Activated naive CD4-positive, alpha-beta T cell treated with anti-CD3 and anti-CD28 coated beads for 36 hours (primary cell): ENCODE measurements at regions not wholly inside any gene's neighbourhood (a gene's known extent, or its start where the extent isn't known, plus 50 kb on each side); places are given as distances from the start of the nearest gene placed in this dataset.
"Not testable (repeated sequence)": the region's sequence is repeated elsewhere in the genome, so short reads cannot be mapped to it uniquely, and the experiment has no call there.

Source experiments
- CTCF ChIA-PET: fragments of 350-600 bp; sonication (Branson Sonifier 250); formaldehyde crosslinking; loops from one replicate; lab custom pipeline; 2021; ENCODE audit warnings: antibody characterized with exemption; lab: Charles Lee
- DNase-seq: peaks from one replicate; pipeline ENCODE4 v3.0.0-alpha.2; 2020
- H3K27ac Mint-ChIP-seq: one replicate; pipeline ENCODE4 v1.8.0; 2021; ENCODE audit warnings: mild to moderate bottlenecking, mixed read lengths
- H3K27me3 Mint-ChIP-seq: one replicate; pipeline ENCODE4 v1.8.0; 2021; ENCODE audit warnings: low read depth, mixed read lengths
- H3K36me3 Mint-ChIP-seq: one replicate; pipeline ENCODE4 v1.8.0; 2021; ENCODE audit warnings: low read depth, mixed read lengths
- H3K4me1 Mint-ChIP-seq: one replicate; pipeline ENCODE4 v1.8.0; 2021; ENCODE audit warnings: low read depth, mixed read lengths
- H3K4me3 Mint-ChIP-seq: one replicate; pipeline ENCODE4 v1.8.0; 2021; ENCODE audit warnings: mild to moderate bottlenecking, moderate library complexity, mixed read lengths
- H3K9me3 Mint-ChIP-seq: one replicate; pipeline ENCODE4 v1.8.0; 2021; ENCODE audit warnings: mixed read lengths
- intact Hi-C: fragments of 100-400 bp; cut with micrococcal nuclease; formaldehyde crosslinking; loops from one replicate; pipeline ENCODE4 v1.15.1; 2023

DNA sequence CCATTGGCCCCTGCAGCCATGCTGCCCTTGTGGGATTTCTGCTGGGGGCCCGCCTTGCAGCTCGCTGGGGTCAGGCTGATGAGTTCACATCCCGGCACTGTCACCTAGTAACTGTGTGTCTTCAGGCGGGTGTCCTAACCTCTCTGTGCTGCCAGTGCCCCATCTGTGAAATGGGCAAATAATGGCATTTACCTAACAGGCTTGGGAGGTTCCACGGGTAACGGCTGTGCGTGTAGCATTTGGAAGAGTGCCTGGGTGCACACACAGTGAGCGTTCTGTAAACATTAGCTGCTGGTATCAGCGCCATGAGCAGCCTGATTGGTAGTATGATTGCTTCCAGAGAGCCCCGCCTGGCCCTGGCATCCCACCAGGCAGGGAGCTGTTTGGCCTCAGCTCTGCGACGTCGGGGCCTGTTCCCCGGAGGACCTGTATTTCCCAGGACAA lies 167.3 kb upstream of the GSE1 start:
- intact Hi-C loops: no loop called here
- no peak overlapping the region for H3K27ac Mint-ChIP-seq
- no peak for DNase-seq
- H3K36me3 Mint-ChIP-seq: no peaks in the 10 kb centered on the region
- no peaks in the 10 kb centered on the region for H3K9me3 Mint-ChIP-seq
- no peak overlapping the region for H3K4me3 Mint-ChIP-seq
- CTCF ChIA-PET: interaction anchor here (1.4 to 3.3 kb wide), 2 partner anchors 17 to 170 kb away, joined by 5 to 14 read pairs; no protein-coding TSS in a partner anchor
- H3K4me1 Mint-ChIP-seq: peaks cover 25% of the 10 kb centered on the region
- H3K27me3 Mint-ChIP-seq: no peaks in the 10 kb centered on the region

DNA sequence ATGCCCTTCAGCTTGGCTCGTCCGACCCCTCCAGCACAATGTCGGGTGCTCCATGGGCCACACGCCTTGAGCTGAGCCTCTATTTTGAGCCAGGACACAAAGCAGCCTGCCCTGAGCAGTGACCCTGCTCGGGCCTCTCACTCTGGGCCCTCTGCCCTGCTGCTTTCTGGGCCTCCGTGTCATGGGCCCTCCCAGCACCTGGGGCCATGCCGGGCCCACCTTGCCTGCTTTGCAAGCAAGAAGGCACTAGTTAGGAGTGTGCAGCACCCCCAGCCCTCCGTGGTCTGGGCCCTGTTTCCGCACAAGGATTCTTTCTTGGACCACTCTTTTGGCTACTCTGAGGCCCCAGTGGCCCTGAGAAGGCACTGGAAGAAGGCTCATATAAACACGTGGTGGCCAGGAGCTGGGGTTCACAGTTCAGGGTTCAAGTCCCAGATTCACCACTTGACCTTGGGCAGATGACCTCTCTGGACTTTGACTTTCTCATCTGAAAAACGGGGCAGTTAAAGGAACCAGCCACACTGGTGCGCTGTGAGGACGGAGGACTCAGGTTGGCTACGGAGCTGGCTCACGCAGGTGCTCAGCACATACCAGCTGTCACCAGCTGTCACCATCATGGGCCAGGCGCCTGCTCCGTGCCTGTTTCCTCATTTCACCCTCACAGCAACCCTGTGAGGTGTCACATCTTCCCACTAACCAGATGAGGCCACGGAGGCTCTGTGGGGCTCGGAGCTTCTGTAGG lies 166.0 kb upstream of the GSE1 start:
- no peak overlapping the region for H3K27ac Mint-ChIP-seq
- no peaks in the 10 kb centered on the region for H3K27me3 Mint-ChIP-seq
- intact Hi-C loops: no loop called here
- no peaks in the 10 kb centered on the region for H3K36me3 Mint-ChIP-seq
- no peaks in the 10 kb centered on the region for H3K9me3 Mint-ChIP-seq
- peaks cover 34% of the 10 kb centered on the region for H3K4me1 Mint-ChIP-seq
- no peak overlapping the region for H3K4me3 Mint-ChIP-seq
- CTCF ChIA-PET: interaction anchor here (1.0 to 3.6 kb wide), 3 partner anchors 52 to 169 kb away, joined by 6 to 16 read pairs (median 14); no protein-coding TSS in a partner anchor
- DNase-seq: no peak

DNA sequence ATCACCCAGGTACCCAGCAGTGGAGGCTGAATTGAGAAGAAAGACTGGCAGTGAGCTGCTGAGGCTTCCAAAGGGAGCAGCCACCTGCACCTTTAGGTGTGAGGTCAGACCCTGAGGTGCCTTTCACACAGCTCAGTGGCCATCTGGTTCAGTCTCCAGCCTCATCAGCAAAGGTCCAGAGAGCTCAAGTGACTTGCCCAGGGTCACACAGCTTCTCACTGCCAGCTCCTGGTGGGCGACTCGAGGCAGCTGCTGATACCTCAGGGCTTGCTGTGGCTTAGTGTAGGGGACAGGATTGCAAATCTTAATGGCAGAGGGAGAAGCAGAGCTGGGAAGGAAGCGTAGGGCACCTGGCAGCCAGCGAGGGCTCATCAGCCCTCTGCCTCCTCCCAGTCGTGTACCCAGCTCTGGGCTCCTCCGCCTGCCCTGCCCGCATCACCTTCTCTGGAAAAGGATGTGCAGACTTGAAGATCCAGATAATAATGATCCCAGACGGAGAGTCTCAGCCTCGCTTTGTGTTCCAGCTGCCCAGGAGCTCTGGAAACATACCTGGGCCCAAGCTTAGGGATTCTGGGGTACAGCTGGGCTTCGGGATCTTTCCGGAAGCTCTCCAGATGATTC lies 165.3 kb upstream of the GSE1 start:
- CTCF ChIA-PET: interaction anchor here (1.0 to 3.6 kb wide), 4 partner anchors 26 to 168 kb away, joined by 4 to 16 read pairs (median 10); no protein-coding TSS in a partner anchor
- Mint-ChIP-seq H3K27me3 (no peaks in the 10 kb centered on the region), H3K4me3 (no peak overlapping the region), H3K27ac (no peak overlapping the region), H3K36me3 (no peaks in the 10 kb centered on the region), H3K9me3 (no peaks in the 10 kb centered on the region), H3K4me1 (peaks cover 35% of the 10 kb centered on the region)
- no peak for DNase-seq
- intact Hi-C loops: no loop called here

DNA sequence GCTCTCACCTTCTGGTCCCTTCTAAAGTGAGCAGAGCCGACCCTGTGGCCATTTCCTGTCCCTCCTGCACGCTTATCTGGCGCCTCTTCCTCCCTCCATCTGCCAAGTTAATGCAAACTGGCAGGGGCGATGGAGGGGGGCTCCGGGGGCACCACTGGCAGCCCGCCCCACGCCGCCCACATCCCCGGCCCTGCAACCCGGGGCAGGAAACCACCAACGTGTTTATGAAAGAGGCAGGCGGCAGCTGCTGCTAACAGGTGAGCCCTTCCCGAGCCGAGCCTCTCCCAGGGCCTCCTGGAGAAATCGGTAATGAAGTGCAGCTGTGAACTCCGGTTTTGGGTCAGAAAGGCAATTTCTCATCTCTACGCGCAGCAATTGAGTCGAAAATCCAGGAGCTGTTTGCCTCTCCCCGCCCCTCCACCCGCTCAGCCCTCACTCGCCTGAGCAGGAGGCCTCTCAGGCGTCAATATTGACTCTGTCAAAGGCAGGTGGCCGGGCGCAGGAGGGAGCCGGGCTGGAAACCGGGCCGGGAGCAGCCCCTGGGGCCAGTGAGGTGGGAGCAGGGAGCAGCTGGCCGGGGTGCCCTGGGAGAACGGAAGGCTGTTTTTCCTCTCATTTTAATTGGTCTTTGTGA lies 164.4 kb upstream of the GSE1 start:
- Mint-ChIP-seq H3K9me3 (no peaks in the 10 kb centered on the region), H3K4me1 (peaks cover 42% of the 10 kb centered on the region), H3K27me3 (no peaks in the 10 kb centered on the region), H3K4me3 (no peak overlapping the region), H3K36me3 (no peaks in the 10 kb centered on the region), H3K27ac (no peak overlapping the region)
- DNase-seq: peak; percentile 55
- intact Hi-C loops: no loop called here
- CTCF ChIA-PET: interaction anchor here (1.0 to 3.6 kb wide), 4 partner anchors 27 to 168 kb away, joined by 4 to 16 read pairs (median 10); no protein-coding TSS in a partner anchor

DNA sequence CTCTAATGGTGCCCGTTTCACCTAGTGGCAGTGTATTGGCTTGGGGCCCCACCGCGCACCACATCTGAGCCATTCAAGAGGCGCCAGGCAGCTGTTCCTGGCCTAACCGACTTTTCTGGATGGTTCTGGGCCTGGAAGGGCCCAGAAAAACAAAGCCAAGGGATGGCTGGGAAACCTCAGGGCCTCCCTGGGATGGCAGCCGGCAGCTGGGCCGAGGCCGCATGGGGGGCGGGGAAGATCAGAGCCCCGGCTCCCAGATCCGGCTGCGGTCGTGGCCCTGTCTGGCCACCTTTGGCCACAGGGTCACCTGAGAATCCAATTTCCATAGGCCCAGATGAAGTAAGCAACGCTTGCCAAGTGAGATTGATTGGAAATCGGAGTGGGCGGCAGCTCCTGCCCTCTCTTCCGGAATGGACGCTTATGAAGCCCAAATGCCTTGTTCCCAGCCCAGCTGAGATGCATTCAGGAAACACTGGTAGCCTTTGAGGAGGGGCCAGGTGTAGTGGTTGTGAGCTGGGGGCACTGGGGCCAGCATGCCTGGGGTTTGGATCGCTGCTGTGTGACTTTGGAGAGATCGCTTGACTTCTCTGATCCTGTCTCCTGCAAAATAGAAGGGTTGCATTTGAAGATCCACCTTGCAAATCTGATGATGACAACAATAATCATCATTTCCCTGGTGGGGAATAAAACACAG lies 163.8 kb upstream of the GSE1 start:
- Mint-ChIP-seq H3K27me3 (no peaks in the 10 kb centered on the region), H3K9me3 (no peaks in the 10 kb centered on the region), H3K4me1 (peaks cover 42% of the 10 kb centered on the region), H3K27ac (no peak overlapping the region), H3K4me3 (no peak overlapping the region), H3K36me3 (no peaks in the 10 kb centered on the region)
- peak; percentile 10 for DNase-seq
- CTCF ChIA-PET: interaction anchor here (1.9 to 3.6 kb wide), 2 partner anchors 161 to 166 kb away, joined by 6 to 16 read pairs; no protein-coding TSS in a partner anchor
- intact Hi-C loops: no loop called here

DNA sequence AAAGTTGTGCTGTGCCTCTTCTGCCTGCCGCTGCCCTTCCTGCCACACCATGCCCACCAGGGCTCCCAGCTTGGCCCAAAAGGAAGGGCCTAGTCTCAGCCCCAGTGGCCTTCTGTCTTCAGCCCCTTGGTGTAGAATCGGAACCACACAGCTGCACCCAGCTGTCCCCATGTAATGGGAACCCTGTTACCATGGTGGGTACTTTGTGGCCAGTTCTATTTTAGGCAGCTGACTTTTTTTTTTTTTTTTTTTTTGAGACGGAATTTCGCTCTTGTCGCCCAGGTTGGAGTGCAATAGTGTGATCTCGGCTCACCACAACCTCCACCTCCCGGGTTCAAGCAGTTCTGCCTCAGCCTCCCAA lies 163.3 kb upstream of the GSE1 start:
- Mint-ChIP-seq H3K27ac (no peak overlapping the region), H3K36me3 (no peaks in the 10 kb centered on the region), H3K9me3 (no peaks in the 10 kb centered on the region), H3K4me3 (no peak overlapping the region), H3K27me3 (no peaks in the 10 kb centered on the region), H3K4me1 (peaks cover 42% of the 10 kb centered on the region)
- no peak for DNase-seq
- intact Hi-C loops: no loop called here
- CTCF ChIA-PET: interaction anchor here (1.9 to 3.6 kb wide), 2 partner anchors 160 to 166 kb away, joined by 6 to 16 read pairs; no protein-coding TSS in a partner anchor

DNA sequence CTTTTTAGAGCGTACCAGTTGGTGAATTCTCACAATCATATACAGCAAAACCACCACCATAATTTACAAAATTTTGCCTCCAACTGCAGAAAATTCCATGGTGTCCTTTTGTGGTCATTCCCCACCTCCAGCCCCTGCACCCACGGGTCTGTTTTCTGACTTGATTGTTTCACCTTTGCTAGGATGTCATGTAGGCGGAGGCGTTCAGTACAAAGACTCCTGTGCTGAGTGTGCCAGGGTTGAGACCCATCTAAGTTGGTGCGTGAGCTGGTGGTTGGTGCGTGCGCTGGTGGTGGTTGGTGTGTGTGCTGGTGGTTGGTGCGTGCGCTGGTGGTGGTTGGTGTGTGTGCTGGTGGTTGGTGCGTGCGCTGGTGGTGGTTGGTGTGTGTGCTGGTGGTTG lies 162.0 kb upstream of the GSE1 start:
- H3K27me3 Mint-ChIP-seq, H3K9me3 Mint-ChIP-seq, DNase-seq, H3K27ac Mint-ChIP-seq, CTCF ChIA-PET, intact Hi-C loops, H3K36me3 Mint-ChIP-seq, H3K4me3 Mint-ChIP-seq: not testable (repeated sequence)
- peaks cover 40% of the 10 kb centered on the region for H3K4me1 Mint-ChIP-seq

DNA sequence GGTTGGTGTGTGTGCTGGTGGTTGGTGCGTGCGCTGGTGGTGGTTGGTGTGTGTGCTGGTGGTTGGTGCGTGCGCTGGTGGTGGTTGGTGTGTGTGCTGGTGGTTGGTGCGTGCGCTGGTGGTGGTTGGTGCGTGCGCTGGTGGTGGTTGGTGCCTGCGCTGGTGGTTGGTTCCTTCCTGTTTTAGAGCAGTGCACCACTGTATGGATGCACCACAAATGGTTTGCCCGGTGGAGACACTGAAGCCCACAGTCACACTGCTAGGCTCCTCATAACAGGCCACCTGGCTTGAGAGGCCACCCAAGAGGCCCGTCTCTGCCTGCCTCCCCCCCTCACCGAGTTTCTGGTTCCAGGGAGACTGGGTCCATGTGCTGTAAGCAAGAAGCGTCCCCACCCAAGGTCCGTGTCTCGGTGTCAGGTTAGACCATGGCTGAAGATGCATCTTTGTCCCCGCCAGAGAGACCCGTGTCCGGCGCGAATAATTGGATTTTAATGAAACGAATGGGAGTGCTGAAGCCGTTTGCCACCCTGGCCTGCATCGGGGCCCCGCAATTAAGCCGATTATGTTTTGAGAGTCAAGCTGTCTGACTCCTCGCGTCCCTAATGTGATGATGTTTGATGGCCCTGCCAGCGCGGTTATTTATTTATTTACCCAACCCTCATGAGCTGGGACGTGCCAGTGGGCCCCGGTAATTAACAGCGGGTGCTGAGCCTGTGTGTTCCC lies 161.3 kb upstream of the GSE1 start:
- no peak overlapping the region for H3K4me3 Mint-ChIP-seq
- DNase-seq: no peak
- H3K36me3 Mint-ChIP-seq: no peaks in the 10 kb centered on the region
- intact Hi-C loops: no loop called here
- no peaks in the 10 kb centered on the region for H3K9me3 Mint-ChIP-seq
- H3K27me3 Mint-ChIP-seq: no peaks in the 10 kb centered on the region
- H3K4me1 Mint-ChIP-seq: peaks cover 40% of the 10 kb centered on the region
- CTCF ChIA-PET: no interaction called here
- H3K27ac Mint-ChIP-seq: no peak overlapping the region

DNA sequence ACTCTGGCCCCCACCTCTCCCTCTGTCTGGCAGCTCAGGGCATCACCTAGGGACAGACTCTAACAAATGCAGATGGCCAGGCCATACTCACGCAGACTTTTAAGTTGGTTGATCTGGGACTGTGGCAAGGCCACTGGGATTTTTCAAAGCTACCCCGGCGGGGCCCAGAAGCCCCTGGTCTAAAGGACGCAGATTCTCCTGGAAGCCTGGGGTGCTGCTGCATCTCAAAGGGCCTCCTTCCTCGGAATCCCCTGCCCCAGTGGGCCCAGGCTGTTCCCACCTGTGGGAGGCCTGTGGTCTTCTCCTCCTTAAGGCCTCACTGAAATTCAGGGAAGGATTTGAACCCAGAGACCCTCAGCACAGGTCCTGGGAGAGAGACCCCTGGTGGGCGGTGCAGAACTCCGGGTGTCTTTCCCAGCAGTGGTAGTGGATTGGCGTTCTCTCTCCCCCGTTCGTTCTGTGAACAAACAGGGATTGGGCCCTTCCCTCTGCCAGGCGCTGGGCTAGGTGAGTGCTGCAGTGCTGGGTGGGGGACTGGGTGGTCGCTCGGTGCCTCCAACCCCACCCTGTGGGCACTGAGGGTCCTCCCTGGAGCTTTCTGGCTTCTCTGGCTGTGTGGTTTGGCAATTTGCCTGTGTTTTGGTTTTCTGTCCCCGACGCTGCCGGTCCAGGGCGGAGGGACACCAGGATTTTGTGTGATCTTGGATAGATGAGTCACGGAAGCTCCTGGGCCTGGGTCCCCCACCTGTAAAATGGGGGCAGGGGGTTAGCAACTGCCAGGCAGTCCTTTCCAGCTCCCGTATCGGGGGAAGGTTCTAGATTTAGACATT lies 160.5 kb upstream of the GSE1 start:
- Mint-ChIP-seq H3K4me3 (no peak overlapping the region), H3K9me3 (no peaks in the 10 kb centered on the region), H3K27ac (no peak overlapping the region), H3K27me3 (no peaks in the 10 kb centered on the region), H3K36me3 (no peaks in the 10 kb centered on the region), H3K4me1 (peaks cover 40% of the 10 kb centered on the region)
- CTCF ChIA-PET: interaction anchor here (1.9 kb wide), 1 partner anchor 24 kb away, joined by 4 read pairs; no protein-coding TSS in a partner anchor
- intact Hi-C loops: no loop called here
- no peak for DNase-seq

DNA sequence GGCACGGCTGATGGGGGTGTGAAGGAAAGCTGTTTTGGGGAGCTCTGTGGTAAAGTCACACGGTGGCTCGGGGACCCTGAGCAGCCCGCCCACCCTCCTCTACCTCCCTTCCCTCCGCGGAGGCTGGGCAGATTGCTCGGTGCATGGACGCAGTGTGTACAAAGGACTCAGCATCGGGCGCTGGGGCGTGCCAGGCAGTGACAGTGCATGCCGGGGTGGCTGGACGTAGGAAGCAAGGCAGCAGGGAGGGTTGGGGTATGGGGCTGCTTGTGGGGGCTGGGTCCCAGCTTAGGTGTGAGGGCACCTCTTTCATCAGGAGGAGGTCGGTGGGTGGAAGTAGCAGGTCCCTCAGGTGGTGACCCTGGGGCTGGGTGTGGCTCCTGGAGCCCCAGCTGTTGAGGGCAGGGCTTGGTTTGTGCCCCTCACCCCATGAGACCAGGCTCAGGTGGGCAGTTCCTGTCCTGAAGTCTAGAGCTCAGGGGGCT lies 159.9 kb upstream of the GSE1 start:
- intact Hi-C loops: no loop called here
- DNase-seq: no peak
- CTCF ChIA-PET: interaction anchor here (1.9 kb wide), 1 partner anchor 25 kb away, joined by 4 read pairs; no protein-coding TSS in a partner anchor
- Mint-ChIP-seq H3K27ac (no peak overlapping the region), H3K36me3 (no peaks in the 10 kb centered on the region), H3K9me3 (no peaks in the 10 kb centered on the region), H3K27me3 (no peaks in the 10 kb centered on the region), H3K4me1 (peaks cover 34% of the 10 kb centered on the region), H3K4me3 (no peak overlapping the region)

DNA sequence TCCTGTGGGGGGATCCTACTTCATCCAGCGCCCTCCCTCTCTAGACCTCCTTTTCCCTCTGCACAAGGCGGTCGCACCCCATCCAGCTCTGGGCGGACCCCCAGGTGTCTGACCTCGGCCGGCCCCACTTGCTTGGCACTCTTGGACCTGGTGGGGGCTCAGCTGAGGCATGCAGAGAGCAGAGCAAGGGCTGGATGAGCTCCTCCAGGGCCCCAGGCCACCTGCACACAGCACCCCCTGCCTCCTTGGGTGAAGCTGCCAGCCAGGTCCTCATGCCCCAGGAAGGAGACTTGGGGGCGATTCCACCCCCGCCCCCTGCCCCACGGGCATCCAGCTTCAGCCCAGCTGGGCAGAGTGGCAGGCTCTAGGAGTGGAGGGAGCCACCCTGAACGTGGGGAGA lies 159.4 kb upstream of the GSE1 start:
- Mint-ChIP-seq H3K36me3 (no peaks in the 10 kb centered on the region), H3K27me3 (no peaks in the 10 kb centered on the region), H3K4me1 (peaks cover 29% of the 10 kb centered on the region), H3K9me3 (no peaks in the 10 kb centered on the region), H3K27ac (no peak overlapping the region), H3K4me3 (no peak overlapping the region)
- intact Hi-C loops: no loop called here
- CTCF ChIA-PET: interaction anchor here (0.7 to 1.9 kb wide), 2 partner anchors 25 to 163 kb away, joined by 3 to 4 read pairs; no protein-coding TSS in a partner anchor
- DNase-seq: no peak
